Calu3 (cell line): ENCODE measurements at regions not wholly inside any gene's neighbourhood (a gene's known extent, or its start where the extent isn't known, plus 50 kb on each side); places are given as distances from the start of the nearest gene placed in this dataset.

Experiments used
- BruUV-seq: library from RNA; stranded (reverse); fragments of 400-500 nt; replicated peaks from 2 replicates; lab custom pipeline; 2021; lab: Mats Ljungman, UMichigan
- CTCF ChIA-PET: fragments of 300-600 bp; sonication (Branson Sonifier 250); formaldehyde crosslinking; loops from one replicate; lab custom pipeline; 2022; ENCODE audit warnings: antibody characterized with exemption; lab: Charles Lee
- DNase-seq: peaks from one replicate; pipeline ENCODE4 v3.0.0; 2022
- H3K27ac Mint-ChIP-seq: one replicate; pipeline ENCODE4 v1.8.0; 2022; ENCODE audit warnings: mixed read lengths; ENCODE audit not compliant: unreplicated experiment
- H3K27me3 Mint-ChIP-seq: one replicate; pipeline ENCODE4 v1.8.0; 2022; ENCODE audit warnings: mixed read lengths; ENCODE audit not compliant: unreplicated experiment
- H3K36me3 Mint-ChIP-seq: one replicate; pipeline ENCODE4 v1.8.0; 2022; ENCODE audit warnings: mild to moderate bottlenecking, moderate library complexity, mixed read lengths; ENCODE audit not compliant: insufficient read depth, unreplicated experiment
- H3K4me1 Mint-ChIP-seq: one replicate; pipeline ENCODE4 v1.8.0; 2022; ENCODE audit warnings: mild to moderate bottlenecking, low read depth, mixed read lengths; ENCODE audit not compliant: unreplicated experiment
- H3K4me3 Mint-ChIP-seq: one replicate; pipeline ENCODE4 v1.8.0; 2022; ENCODE audit warnings: mild to moderate bottlenecking, low read depth, moderate library complexity, mixed read lengths; ENCODE audit not compliant: unreplicated experiment
- H3K9me3 Mint-ChIP-seq: one replicate; pipeline ENCODE4 v1.8.0; 2022; ENCODE audit warnings: low read depth, mixed read lengths; ENCODE audit not compliant: unreplicated experiment
- intact Hi-C: fragments of 100-400 bp; cut with micrococcal nuclease; formaldehyde crosslinking; loops from one replicate; pipeline ENCODE4 v1.10.0; 2022; ENCODE audit not compliant: unreplicated experiment
- TF ChIP-seq, protein P1 (sequence below): fragments of 200-600 bp; IDR thresholded peaks from one replicate; pipeline ENCODE4 v1.8.0; 2022; ENCODE audit warnings: antibody characterized with exemption; ENCODE audit not compliant: unreplicated experiment

DNA sequence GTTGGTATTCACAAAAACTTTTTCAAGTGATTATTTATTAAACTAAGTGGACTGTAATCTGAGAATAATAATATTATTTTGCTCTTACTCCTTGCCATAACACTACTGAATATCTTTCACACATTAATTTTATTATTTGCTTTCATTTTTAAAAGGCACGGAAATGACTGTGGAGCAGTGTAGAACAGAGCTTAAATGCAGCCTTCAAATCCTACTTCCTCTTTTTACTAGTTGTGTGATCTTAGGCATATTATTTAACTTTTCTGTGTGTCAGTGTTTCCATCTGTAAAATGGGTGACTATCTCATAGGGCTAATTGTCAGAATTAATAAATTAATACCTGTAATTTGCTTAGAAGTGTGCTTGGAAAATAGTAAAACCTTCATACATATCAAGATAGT lies 55.5 kb upstream of the SLC8A1 start:
- H3K27me3 Mint-ChIP-seq = no peaks in the 10 kb centered on the region
- intact Hi-C loops = no loop called here
- H3K36me3 Mint-ChIP-seq = no peaks in the 10 kb centered on the region
- no peak overlapping the region for H3K4me3 Mint-ChIP-seq
- H3K27ac Mint-ChIP-seq = no peak overlapping the region
- no peak for DNase-seq
- no TSS peak for BruUV-seq
- peaks cover 2% of the 10 kb centered on the region for H3K9me3 Mint-ChIP-seq
- no peaks in the 10 kb centered on the region for H3K4me1 Mint-ChIP-seq
- CTCF ChIA-PET = no interaction called here
- TF ChIP-seq, protein P1, sequence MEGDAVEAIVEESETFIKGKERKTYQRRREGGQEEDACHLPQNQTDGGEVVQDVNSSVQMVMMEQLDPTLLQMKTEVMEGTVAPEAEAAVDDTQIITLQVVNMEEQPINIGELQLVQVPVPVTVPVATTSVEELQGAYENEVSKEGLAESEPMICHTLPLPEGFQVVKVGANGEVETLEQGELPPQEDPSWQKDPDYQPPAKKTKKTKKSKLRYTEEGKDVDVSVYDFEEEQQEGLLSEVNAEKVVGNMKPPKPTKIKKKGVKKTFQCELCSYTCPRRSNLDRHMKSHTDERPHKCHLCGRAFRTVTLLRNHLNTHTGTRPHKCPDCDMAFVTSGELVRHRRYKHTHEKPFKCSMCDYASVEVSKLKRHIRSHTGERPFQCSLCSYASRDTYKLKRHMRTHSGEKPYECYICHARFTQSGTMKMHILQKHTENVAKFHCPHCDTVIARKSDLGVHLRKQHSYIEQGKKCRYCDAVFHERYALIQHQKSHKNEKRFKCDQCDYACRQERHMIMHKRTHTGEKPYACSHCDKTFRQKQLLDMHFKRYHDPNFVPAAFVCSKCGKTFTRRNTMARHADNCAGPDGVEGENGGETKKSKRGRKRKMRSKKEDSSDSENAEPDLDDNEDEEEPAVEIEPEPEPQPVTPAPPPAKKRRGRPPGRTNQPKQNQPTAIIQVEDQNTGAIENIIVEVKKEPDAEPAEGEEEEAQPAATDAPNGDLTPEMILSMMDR = no peak

DNA sequence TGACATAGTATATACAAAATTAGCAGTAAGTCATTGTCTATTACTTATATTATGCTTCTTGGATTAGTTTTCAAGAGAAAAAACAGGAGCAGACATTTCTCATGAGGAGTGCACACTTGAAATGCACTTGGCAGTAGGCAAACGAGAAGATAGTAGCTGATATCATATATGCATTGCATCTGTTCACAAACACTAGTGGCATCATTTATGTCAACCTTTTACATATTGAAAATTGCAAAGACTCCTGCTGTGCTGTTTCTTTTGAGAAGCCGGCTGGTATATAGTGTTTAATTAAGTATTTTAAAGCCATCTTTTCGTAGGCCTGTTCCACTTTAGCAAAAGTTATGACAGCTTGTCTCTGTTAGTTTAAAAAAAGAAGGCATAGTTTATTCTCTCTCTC lies 58.4 kb upstream of the SLC8A1 start:
- Mint-ChIP-seq H3K4me1 (no peaks in the 10 kb centered on the region), H3K27me3 (no peaks in the 10 kb centered on the region), H3K36me3 (no peaks in the 10 kb centered on the region), H3K9me3 (peaks cover 2% of the 10 kb centered on the region), H3K27ac (no peak overlapping the region), H3K4me3 (no peak overlapping the region)
- BruUV-seq = no TSS peak
- intact Hi-C loops = no loop called here
- CTCF ChIA-PET = no interaction called here
- TF ChIP-seq, protein P1 = no peak
- DNase-seq = no peak

DNA sequence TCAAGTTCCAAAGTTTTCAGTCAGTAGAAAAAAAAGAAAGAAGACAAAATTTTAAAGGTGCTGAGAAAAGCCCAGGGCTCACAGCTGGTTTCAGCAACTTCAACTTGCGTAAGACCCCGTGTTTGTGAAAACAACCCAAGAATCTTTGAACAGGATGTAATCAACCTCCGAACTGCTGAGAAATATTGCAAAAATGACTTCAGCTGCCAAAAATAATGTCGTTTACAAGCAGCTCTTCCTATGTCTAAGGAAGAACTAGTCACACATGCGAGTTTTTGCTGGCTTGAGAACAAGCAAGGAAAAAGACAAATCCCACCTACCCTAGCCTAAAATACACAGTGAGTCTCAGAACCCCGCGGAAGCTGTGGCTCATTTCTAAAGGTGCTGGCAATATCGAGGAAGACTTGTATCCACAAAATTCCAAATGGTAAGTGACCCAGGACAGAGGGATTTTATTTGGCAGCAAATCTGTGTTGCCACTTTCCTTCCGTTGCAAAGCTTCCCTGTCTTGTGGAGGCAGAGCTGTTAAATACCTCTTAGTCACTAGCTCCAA lies 59.8 kb upstream of the SLC8A1 start:
- Mint-ChIP-seq H3K9me3 (peaks cover 2% of the 10 kb centered on the region), H3K27ac (no peak overlapping the region), H3K27me3 (no peaks in the 10 kb centered on the region), H3K4me3 (no peak overlapping the region), H3K36me3 (no peaks in the 10 kb centered on the region), H3K4me1 (no peaks in the 10 kb centered on the region)
- TF ChIP-seq, protein P1 = no peak
- intact Hi-C loops = no loop called here
- DNase-seq = no peak
- BruUV-seq = no TSS peak
- CTCF ChIA-PET = no interaction called here

DNA sequence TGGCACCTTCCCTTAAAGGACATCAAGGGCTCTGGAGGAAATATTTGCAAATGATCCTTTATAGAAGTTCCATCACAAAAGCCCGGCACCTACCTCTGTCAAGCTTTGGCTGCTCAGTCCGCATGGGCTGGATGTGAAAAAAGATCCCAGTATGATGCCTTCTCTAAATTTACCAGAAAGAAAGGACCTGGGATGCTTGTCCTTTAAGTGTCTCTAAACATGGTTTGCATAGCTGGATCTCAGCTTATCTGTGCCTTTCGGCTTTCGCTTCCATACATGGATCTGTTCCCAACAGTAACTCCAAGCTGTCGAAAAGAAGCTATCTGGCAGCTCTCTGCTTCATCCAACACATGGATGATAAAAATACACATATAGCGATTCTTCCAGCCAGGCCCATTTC lies 60.4 kb upstream of the SLC8A1 start:
- Mint-ChIP-seq H3K27ac (no peak overlapping the region), H3K4me3 (no peak overlapping the region), H3K27me3 (no peaks in the 10 kb centered on the region), H3K36me3 (no peaks in the 10 kb centered on the region), H3K9me3 (peaks cover 2% of the 10 kb centered on the region), H3K4me1 (no peaks in the 10 kb centered on the region)
- CTCF ChIA-PET = interaction anchor here (0.7 kb wide), 1 partner anchor 587 kb away, joined by 3 read pairs; no protein-coding TSS in a partner anchor
- TF ChIP-seq, protein P1 = no peak
- DNase-seq = no peak
- no TSS peak for BruUV-seq
- intact Hi-C loops = no loop called here
